ENCODE measurements at regions not wholly inside any gene's neighbourhood (a gene's known extent, or its start where the extent isn't known, plus 50 kb on each side); places are given as distances from the start of the nearest gene placed in this dataset.

- no peak for TF ChIP-seq E2F4 (CRISPR knock-in tag; IDR thresholded peaks at IDR 0.05; ENCODE audit: borderline replicate concordance, low read depth)
- no peak for TF ChIP-seq ZNF423 (CRISPR knock-in tag; IDR thresholded peaks at IDR 0.05)
- TF ChIP-seq SOX15 (CRISPR knock-in tag; IDR thresholded peaks at IDR 0.05): no peak
- TF ChIP-seq CBFB (CRISPR knock-in tag; IDR thresholded peaks at IDR 0.05; ENCODE audit: low read depth): no peak
- no peak for TF ChIP-seq ZNF317 (CRISPR knock-in tag; IDR thresholded peaks at IDR 0.05; ENCODE audit: borderline replicate concordance, low read depth)
- no peak for TF ChIP-seq NR3C1 (CRISPR knock-in tag; conservative IDR thresholded peaks at IDR 0.05; ENCODE audit: low read depth)
- no peak for TF ChIP-seq ZNF671 (CRISPR knock-in tag; IDR thresholded peaks at IDR 0.05)
- TF ChIP-seq TP53 (CRISPR knock-in tag; IDR thresholded peaks at IDR 0.05): no peak
- TF ChIP-seq ZNF232 (CRISPR knock-in tag; IDR thresholded peaks at IDR 0.05): no peak
- TF ChIP-seq ZBTB21 (CRISPR knock-in tag; IDR thresholded peaks at IDR 0.05; ENCODE audit: borderline replicate concordance): no peak
- no peak for TF ChIP-seq PREB (CRISPR knock-in tag; IDR thresholded peaks at IDR 0.05; ENCODE audit: borderline replicate concordance)
- TF ChIP-seq RORB (CRISPR knock-in tag; IDR thresholded peaks at IDR 0.05): no peak
- no peak for TF ChIP-seq ZNF532 (CRISPR knock-in tag; IDR thresholded peaks at IDR 0.05; ENCODE audit: borderline replicate concordance)
- no peak for TF ChIP-seq CTCF (IDR thresholded peaks at IDR 0.05)
- TF ChIP-seq NFATC4 (CRISPR knock-in tag; IDR thresholded peaks at IDR 0.05): no peak
- TF ChIP-seq ESRRA (CRISPR knock-in tag; IDR thresholded peaks at IDR 0.05; ENCODE audit: borderline replicate concordance): no peak
- no peak for TF ChIP-seq HMGXB4 (CRISPR knock-in tag; IDR thresholded peaks at IDR 0.05)
- no peak for TF ChIP-seq AFF4 (CRISPR knock-in tag; IDR thresholded peaks at IDR 0.05; ENCODE audit: borderline replicate concordance)
- peaks cover 25% of the 10 kb centered on the region for H3K4me1 Mint-ChIP-seq
- no peak overlapping the region for H3K27ac Mint-ChIP-seq
- no peaks in the 10 kb centered on the region for H3K27me3 Mint-ChIP-seq (ENCODE audit: low read depth)
- no peak overlapping the region for H3K4me3 Mint-ChIP-seq
- H3K36me3 Mint-ChIP-seq: peaks cover 24% of the 10 kb centered on the region
- no peak for DNase-seq (ENCODE audit: low spot score)
- H3K9me3 Mint-ChIP-seq: peaks cover 35% of the 10 kb centered on the region
- ATAC-seq: no peak
- POLR2A ChIA-PET: no interaction called here
- CTCF ChIA-PET: no interaction called here
These were observed 310.5 kb downstream of the GPAM start for GRCh38 chr10:111873041-111873440.

Measured in WTC11 (cell line).